Muscle of back (tissue), 3 donors: ENCODE measurements at regions not wholly inside any gene's neighbourhood (a gene's known extent, or its start where the extent isn't known, plus 50 kb on each side); places are given as distances from the start of the nearest gene placed in this dataset.

Experiments used
- DNase-seq, 3 donors: peaks; one replicate each; pipeline versions ENCODE4 v3.0.0 to v3.0.0-alpha.2; 2013

- DNase-seq, result no peak
Observed at GRCh38 chrX:114332766-114333165, 251.1 kb upstream of the HTR2C start.

GRCh38 chrX:114334473-114334982, 249.4 kb upstream of the HTR2C start:
- no peak for DNase-seq

GRCh38 chrX:114338870-114339269, 245.0 kb upstream of the HTR2C start:
- no peak for DNase-seq

GRCh38 chrX:114344756-114345349, 239.0 kb upstream of the HTR2C start:
- peak in 1 of 3 donors; percentile 7 for DNase-seq

GRCh38 chrX:114361076-114361725, 222.7 kb upstream of the HTR2C start:
- DNase-seq, result no peak

GRCh38 chrX:114363346-114363745, 220.5 kb upstream of the HTR2C start:
- no peak for DNase-seq

- peak in 1 of 3 donors; percentile 4 for DNase-seq
Observed at GRCh38 chrX:114365065-114365834, 218.6 kb upstream of the HTR2C start.

GRCh38 chrX:114372937-114373336, 210.9 kb upstream of the HTR2C start:
- no peak for DNase-seq

GRCh38 chrX:114390251-114390796, 193.6 kb upstream of the HTR2C start:
- DNase-seq, result no peak
